GM12878 (cell line): ENCODE measurements at regions not wholly inside any gene's neighbourhood (a gene's known extent, or its start where the extent isn't known, plus 50 kb on each side); places are given as distances from the start of the nearest gene placed in this dataset.

Experiments
- ATAC-seq: fragments of 200-7000 bp; cut with Tn5 transposase; 3 replicates; pipeline ENCODE4 v1.9.1; 2020; ENCODE audit warnings: mild to moderate bottlenecking, moderate library complexity
- BruUV-seq: library from RNA; stranded (reverse); fragments of 400-500 nt; replicated peaks from 2 replicates; lab custom pipeline; 2021; lab: Mats Ljungman, UMichigan
- CTCF ChIA-PET: fragments of 300-600 bp; sonication (Branson Sonifier 250); formaldehyde crosslinking; extraction: SDS; loops from one replicate; lab custom pipeline; 2021; ENCODE audit warnings: inconsistent platforms; lab: Yijun Ruan, JAX
- POLR2A ChIA-PET: fragments of 350-600 bp; formaldehyde crosslinking; extraction: SDS; loops from one replicate; lab custom pipeline; 2021; ENCODE audit warnings: inconsistent platforms; lab: Charles Lee
- RAD21 ChIA-PET: fragments of 300-600 bp; sonication (Branson Sonifier 250); formaldehyde crosslinking; loops from one replicate; lab custom pipeline; 2023; ENCODE audit warnings: antibody characterized with exemption; ENCODE audit not compliant: unreplicated experiment; lab: Charles Lee
- SMC1A ChIA-PET: fragments of 300-600 bp; sonication (Branson Sonifier 250); formaldehyde crosslinking; loops from one replicate; lab custom pipeline; 2023; ENCODE audit not compliant: unreplicated experiment, uncharacterized antibody; lab: Charles Lee
- DNase-seq: peaks from one replicate; pipeline ENCODE4 v3.0.0-alpha.2; 2011; ENCODE audit warnings: low read depth, low spot score
- FAIRE-seq: peaks from 3 replicates; lab custom pipeline; 2011; peaks lifted over from hg19 to GRCh38; lab: Jason Lieb, UNC
- H2AFZ ChIP-seq: 2 replicates; pipeline ENCODE4 v1.6.0; 2011; ENCODE audit warnings: low read depth, low read length, control low read depth; ENCODE audit not compliant: control insufficient read depth
- H3K27ac ChIP-seq: 2 replicates; pipeline ENCODE4 v1.5.1; 2011; ENCODE audit warnings: control low read depth; ENCODE audit not compliant: control insufficient read depth, insufficient read depth
- H3K27me3 ChIP-seq, 2 experiments: replicated peaks in 1 of 2; 2 replicates each; pipeline versions ENCODE4 v1.6.0 to v1.6.1; 2011; ENCODE audit warnings: low read length in 1 of 2; ENCODE audit not compliant: control insufficient read depth in 2 of 2, insufficient read depth in 2 of 2
- H3K36me3 ChIP-seq, 2 experiments: 2 replicates each; pipeline ENCODE4 v1.5.1; 2011; ENCODE audit warnings: low read length in 1 of 2; ENCODE audit not compliant: control insufficient read depth in 2 of 2, insufficient read depth in 2 of 2
- H3K4me1 ChIP-seq: 2 replicates; pipeline ENCODE4 v1.6.1; 2011; ENCODE audit warnings: mild to moderate bottlenecking, low read length, moderate library complexity, mixed read lengths; ENCODE audit not compliant: control insufficient read depth, insufficient read depth
- H3K4me2 ChIP-seq: 2 replicates; pipeline ENCODE4 v1.6.0; 2011; ENCODE audit warnings: control low read depth; ENCODE audit not compliant: control insufficient read depth, insufficient read depth
- H3K4me3 ChIP-seq: fragments of 200-600 bp; sonication (generic); 2 replicates; pipeline ENCODE4 v1.5.1; 2016
- H3K79me2 ChIP-seq: 2 replicates; pipeline ENCODE4 v1.6.0; 2011; ENCODE audit warnings: low read length; ENCODE audit not compliant: control insufficient read depth, insufficient read depth
- H3K9ac ChIP-seq: 2 replicates; pipeline ENCODE4 v1.8.0; 2011; ENCODE audit warnings: low read length, control low read depth, mixed read lengths; ENCODE audit not compliant: control insufficient read depth, insufficient read depth
- H3K9me3 ChIP-seq: replicated peaks from 3 replicates; pipeline ENCODE4 v1.5.1; 2011; ENCODE audit warnings: mild to moderate bottlenecking, low read length; ENCODE audit not compliant: control insufficient read depth, insufficient read depth
- H4K20me1 ChIP-seq: 2 replicates; pipeline ENCODE4 v1.6.0; 2011; ENCODE audit not compliant: control insufficient read depth, insufficient read depth
- CHD2 ChIP-seq: IDR thresholded peaks from 2 replicates; pipeline ENCODE4 v1.6.1; 2011; ENCODE audit warnings: low read depth, low read length, improper control_type of control experiment, borderline replicate concordance
- FOXM1 ChIP-seq: IDR thresholded peaks from 2 replicates; pipeline ENCODE4 v1.6.1; 2012; ENCODE audit warnings: low read depth, mild to moderate bottlenecking, inconsistent platforms, low read length, moderate library complexity
- HDAC2 ChIP-seq: fragments of 200-600 bp; sonication (generic); IDR thresholded peaks from 2 replicates; pipeline ENCODE4 v1.6.1; 2017
- HDAC6 ChIP-seq: fragments of 200-600 bp; sonication (generic); IDR thresholded peaks from one replicate; pipeline ENCODE4 v1.8.0; 2017; ENCODE audit warnings: antibody characterized with exemption; ENCODE audit not compliant: unreplicated experiment
- SMAD1 ChIP-seq: fragments of 450-650 bp; IDR thresholded peaks from 2 replicates; pipeline ENCODE4 v1.6.1; 2018; ENCODE audit warnings: mild to moderate bottlenecking, low read depth; ENCODE audit not compliant: partially characterized antibody
- SRF ChIP-seq, 2 experiments: IDR thresholded peaks; 2 replicates each; pipeline ENCODE4 v1.6.1; 2011; ENCODE audit warnings: low read depth in 2 of 2, low read length in 2 of 2, mild to moderate bottlenecking in 1 of 2, moderate library complexity in 1 of 2
- TARDBP ChIP-seq: IDR thresholded peaks from 2 replicates; pipeline ENCODE4 v1.6.1; 2016; ENCODE audit warnings: borderline replicate concordance
- TCF12 ChIP-seq: IDR thresholded peaks from 2 replicates; pipeline ENCODE4 v1.6.1; 2011; ENCODE audit warnings: low read depth, mild to moderate bottlenecking, low read length
- TCF7 ChIP-seq: IDR thresholded peaks from 2 replicates; pipeline ENCODE4 v1.6.1; 2014; ENCODE audit warnings: antibody characterized with exemption, borderline replicate concordance
- WGBS: methylation state at CpG from one replicate; pipeline ENCODE4 v1.1.6; 2016; ENCODE audit warnings: low lambda C conversion rate; ENCODE audit not compliant: insufficient replicate concordance, insufficient coverage; ENCODE audit errors: missing lambda C conversion rate; 5-methylcytosine and 5-hydroxymethylcytosine counted together
- in situ Hi-C: fragments of 300-500 bp; cut with MboI; formaldehyde crosslinking; loops from 9 replicates; pipeline ENCODE4 v1.14.3; 2018; ENCODE audit warnings: mixed read lengths
- intact Hi-C: fragments of 100-400 bp; cut with micrococcal nuclease; formaldehyde crosslinking; loops from one replicate; pipeline ENCODE4 v1.14.2; 2022; ENCODE audit not compliant: unreplicated experiment
- TF ChIP-seq, protein P1 (sequence below): fragments of 450-650 bp; IDR thresholded peaks from 2 replicates; pipeline ENCODE4 v1.6.1; 2017; ENCODE audit warnings: mild to moderate bottlenecking, moderate library complexity

DNA sequence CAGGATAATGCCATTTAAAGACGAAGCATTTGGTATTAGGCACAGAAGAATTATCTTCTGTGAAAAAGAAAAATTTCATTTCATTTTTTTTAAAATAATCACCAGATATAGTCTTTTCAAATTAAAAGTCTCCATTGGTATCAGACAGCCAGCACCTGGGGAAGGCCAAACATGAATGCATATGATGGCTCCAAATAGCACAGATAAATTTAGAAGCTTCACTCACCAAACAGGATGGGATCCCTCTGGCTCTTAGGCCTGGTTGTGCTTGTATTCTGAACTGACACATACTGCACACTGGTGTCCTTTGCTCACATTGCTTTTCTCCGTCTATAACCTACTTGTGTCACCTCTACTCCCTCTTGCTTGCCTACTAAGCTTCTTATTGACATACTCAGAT lies 169.5 kb upstream of the CHRM2 start (continued):
- TF ChIP-seq CHD2 = no peak

DNA sequence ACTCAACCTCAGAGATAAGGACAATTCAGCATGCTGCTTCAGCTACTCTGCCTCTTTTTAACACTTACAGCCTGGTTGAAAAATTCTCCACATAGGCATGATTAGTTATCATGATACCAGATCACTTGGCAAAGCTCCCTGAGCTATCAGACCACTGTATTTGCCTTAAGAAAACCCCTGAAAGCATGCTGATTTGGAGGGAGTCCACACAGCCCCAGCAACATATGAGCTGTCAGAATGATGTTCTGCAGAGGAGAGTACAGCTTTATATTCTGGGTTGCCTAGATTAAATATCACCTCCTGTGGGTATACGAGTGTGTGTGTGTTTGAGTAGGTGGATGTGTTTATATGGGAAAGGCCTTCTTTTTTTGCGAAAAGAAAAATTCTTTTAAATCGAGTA lies 170.2 kb upstream of the CHRM2 start:
- POLR2A ChIA-PET = no interaction called here
- Histone ChIP-seq H3K27me3 (no peaks in the 10 kb centered on the region), H3K9ac (no peak overlapping the region), H3K9me3 (no peaks in the 10 kb centered on the region), H2AFZ (no peak overlapping the region), H3K4me3 (no peak overlapping the region)
- no TSS peak for BruUV-seq
- TF ChIP-seq TARDBP = no peak
- TF ChIP-seq HDAC6 = no peak
- TF ChIP-seq TCF12 = no peak
- no peak for TF ChIP-seq SMAD1
- TF ChIP-seq SRF (IDR thresholded peaks at IDR 0.05; ENCODE audit: low read depth in 2 of 2, low read length in 2 of 2) = no peak
- TF ChIP-seq FOXM1 = no peak
- no peak for TF ChIP-seq TCF7
- TF ChIP-seq, protein P1, sequence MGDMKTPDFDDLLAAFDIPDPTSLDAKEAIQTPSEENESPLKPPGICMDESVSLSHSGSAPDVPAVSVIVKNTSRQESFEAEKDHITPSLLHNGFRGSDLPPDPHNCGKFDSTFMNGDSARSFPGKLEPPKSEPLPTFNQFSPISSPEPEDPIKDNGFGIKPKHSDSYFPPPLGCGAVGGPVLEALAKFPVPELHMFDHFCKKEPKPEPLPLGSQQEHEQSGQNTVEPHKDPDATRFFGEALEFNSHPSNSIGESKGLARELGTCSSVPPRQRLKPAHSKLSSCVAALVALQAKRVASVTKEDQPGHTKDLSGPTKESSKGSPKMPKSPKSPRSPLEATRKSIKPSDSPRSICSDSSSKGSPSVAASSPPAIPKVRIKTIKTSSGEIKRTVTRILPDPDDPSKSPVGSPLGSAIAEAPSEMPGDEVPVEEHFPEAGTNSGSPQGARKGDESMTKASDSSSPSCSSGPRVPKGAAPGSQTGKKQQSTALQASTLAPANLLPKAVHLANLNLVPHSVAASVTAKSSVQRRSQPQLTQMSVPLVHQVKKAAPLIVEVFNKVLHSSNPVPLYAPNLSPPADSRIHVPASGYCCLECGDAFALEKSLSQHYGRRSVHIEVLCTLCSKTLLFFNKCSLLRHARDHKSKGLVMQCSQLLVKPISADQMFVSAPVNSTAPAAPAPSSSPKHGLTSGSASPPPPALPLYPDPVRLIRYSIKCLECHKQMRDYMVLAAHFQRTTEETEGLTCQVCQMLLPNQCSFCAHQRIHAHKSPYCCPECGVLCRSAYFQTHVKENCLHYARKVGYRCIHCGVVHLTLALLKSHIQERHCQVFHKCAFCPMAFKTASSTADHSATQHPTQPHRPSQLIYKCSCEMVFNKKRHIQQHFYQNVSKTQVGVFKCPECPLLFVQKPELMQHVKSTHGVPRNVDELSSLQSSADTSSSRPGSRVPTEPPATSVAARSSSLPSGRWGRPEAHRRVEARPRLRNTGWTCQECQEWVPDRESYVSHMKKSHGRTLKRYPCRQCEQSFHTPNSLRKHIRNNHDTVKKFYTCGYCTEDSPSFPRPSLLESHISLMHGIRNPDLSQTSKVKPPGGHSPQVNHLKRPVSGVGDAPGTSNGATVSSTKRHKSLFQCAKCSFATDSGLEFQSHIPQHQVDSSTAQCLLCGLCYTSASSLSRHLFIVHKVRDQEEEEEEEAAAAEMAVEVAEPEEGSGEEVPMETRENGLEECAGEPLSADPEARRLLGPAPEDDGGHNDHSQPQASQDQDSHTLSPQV = no peak
- no peak for TF ChIP-seq HDAC2
- TF ChIP-seq, all 136 proteins: peak for 0
- in situ Hi-C loops = no loop called here
- ChIA-PET CTCF (interaction anchor here (1.3 kb wide), 1 partner anchor 10 kb away, joined by 4 read pairs; no protein-coding TSS in a partner anchor), RAD21 (no interaction called here), SMC1A (interaction anchor here (0.6 kb wide), 1 partner anchor 556 kb away, joined by 3 read pairs; no protein-coding TSS in a partner anchor)
- H3K4me1 ChIP-seq = no peaks in the 10 kb centered on the region
- no peak for ATAC-seq
- H3K27ac ChIP-seq = no peak overlapping the region
- no peak for DNase-seq
- H4K20me1 ChIP-seq = no peaks in the 10 kb centered on the region
- no peaks in the 10 kb centered on the region for H3K79me2 ChIP-seq
- no peak overlapping the region for H3K4me2 ChIP-seq
- intact Hi-C loops = no loop called here
- 45% methylated on average over 3 of the region's 3 CpGs for WGBS
- FAIRE-seq = no peak
- H3K36me3 ChIP-seq = no peaks in the 10 kb centered on the region
